ENCODE measurements at regions not wholly inside any gene's neighbourhood (a gene's known extent, or its start where the extent isn't known, plus 50 kb on each side); places are given as distances from the start of the nearest gene placed in this dataset.
"Not testable (repeated sequence)": the region's sequence is repeated elsewhere in the genome, so short reads cannot be mapped to it uniquely, and the experiment has no call there.

GRCh38 chr14:89565607-89566006 is 148.6 kb upstream of the FOXN3 start:
- no peak for DNase-seq (ENCODE audit: low read depth)

GRCh38 chr14:89564989-89565388 is 148.0 kb upstream of the FOXN3 start:
- no peak for DNase-seq (ENCODE audit: low read depth)

- DNase-seq (ENCODE audit: low read depth) = no peak
These were observed 147.4 kb upstream of the FOXN3 start for GRCh38 chr14:89564286-89564957.

GRCh38 chr14:89563471-89563870 is 146.4 kb upstream of the FOXN3 start:
- no peak for DNase-seq (ENCODE audit: low read depth)

GRCh38 chr14:89551955-89552354 is 134.9 kb upstream of the FOXN3 start:
- DNase-seq (ENCODE audit: low read depth) = no peak

GRCh38 chr14:89551432-89551831 is 134.4 kb upstream of the FOXN3 start:
- DNase-seq (ENCODE audit: low read depth) = no peak

GRCh38 chr14:89550821-89551220 is 133.8 kb upstream of the FOXN3 start:
- DNase-seq (ENCODE audit: low read depth) = no peak

- no peak for DNase-seq (ENCODE audit: low read depth)
These were observed 132.5 kb upstream of the FOXN3 start for GRCh38 chr14:89549381-89550125.

GRCh38 chr14:89547047-89547446 is 130.0 kb upstream of the FOXN3 start:
- DNase-seq (ENCODE audit: low read depth) = not testable (repeated sequence)

- DNase-seq (ENCODE audit: low read depth) = no peak
These were observed 127.7 kb upstream of the FOXN3 start for GRCh38 chr14:89544636-89545301.

GRCh38 chr14:89543425-89543790 is 126.4 kb upstream of the FOXN3 start:
- no peak for DNase-seq (ENCODE audit: low read depth)

- DNase-seq (ENCODE audit: low read depth) = no peak
These were observed 125.9 kb upstream of the FOXN3 start for GRCh38 chr14:89542786-89543424.

- peak; percentile 77 for DNase-seq (ENCODE audit: low read depth)
These were observed 123.9 kb upstream of the FOXN3 start for GRCh38 chr14:89540830-89541470.

GRCh38 chr14:89540009-89540829 is 123.2 kb upstream of the FOXN3 start:
- peak; percentile 61 for DNase-seq (ENCODE audit: low read depth)

GRCh38 chr14:89537911-89538310 is 120.9 kb upstream of the FOXN3 start:
- DNase-seq (ENCODE audit: low read depth) = no peak

- no peak for DNase-seq (ENCODE audit: low read depth)
These were observed 118.1 kb upstream of the FOXN3 start for GRCh38 chr14:89534902-89535685.

GRCh38 chr14:89533766-89534165 is 116.7 kb upstream of the FOXN3 start:
- no peak for DNase-seq (ENCODE audit: low read depth)

- no peak for DNase-seq (ENCODE audit: low read depth)
These were observed 116.1 kb upstream of the FOXN3 start for GRCh38 chr14:89533136-89533535.

- DNase-seq (ENCODE audit: low read depth) = no peak
These were observed 114.8 kb upstream of the FOXN3 start for GRCh38 chr14:89531661-89532335.
